CD4-positive, alpha-beta T cell (primary cell): ENCODE measurements at regions not wholly inside any gene's neighbourhood (a gene's known extent, or its start where the extent isn't known, plus 50 kb on each side); places are given as distances from the start of the nearest gene placed in this dataset.
"Not testable (repeated sequence)": the region's sequence is repeated elsewhere in the genome, so short reads cannot be mapped to it uniquely, and the experiment has no call there.

Experiments used
- ATAC-seq: fragments of 200-7000 bp; cut with Tn5 transposase; one replicate; pipeline ENCODE4 v1.10.0; 2022; ENCODE audit warnings: mild to moderate bottlenecking; ENCODE audit not compliant: poor library complexity
- CTCF ChIA-PET: fragments of 350-600 bp; sonication (Branson Sonifier 250); formaldehyde crosslinking; loops from one replicate; lab custom pipeline; 2021; ENCODE audit warnings: antibody characterized with exemption, inconsistent platforms; lab: Charles Lee
- POLR2A ChIA-PET: fragments of 350-600 bp; sonication (Branson Sonifier 250); formaldehyde crosslinking; loops from one replicate; lab custom pipeline; 2021; ENCODE audit warnings: antibody characterized with exemption, inconsistent platforms; lab: Charles Lee
- DNase-seq, 14 experiments: peaks; one replicate each; pipeline ENCODE4 v3.0.0-alpha.2; 2013 to 2020; ENCODE audit warnings: mixed read lengths in 2 of 14
- H3K27ac ChIP-seq, 2 donors: one replicate each; pipeline versions ENCODE4 v1.5.1 to v1.7.0; 2013; ENCODE audit warnings: low read length in 2 of 2, low read depth in 1 of 2, mild to moderate bottlenecking in 1 of 2
- H3K27me3 ChIP-seq, 2 experiments: 1 replicate in 1 of 2; 2 replicates in 1 of 2; pipeline versions ENCODE4 v1.6.1 to v1.7.0; 2013; ENCODE audit warnings: low read length in 2 of 2, control low read depth in 1 of 2, mild to moderate bottlenecking in 1 of 2, moderate library complexity in 1 of 2; ENCODE audit not compliant: insufficient read depth in 2 of 2, control insufficient read depth in 1 of 2
- H3K36me3 ChIP-seq: one replicate; pipeline ENCODE4 v1.6.1; 2013; ENCODE audit warnings: low read length, control low read depth; ENCODE audit not compliant: insufficient read depth
- H3K4me1 ChIP-seq: one replicate; pipeline ENCODE4 v1.6.1; 2013; ENCODE audit warnings: low read length, control low read depth; ENCODE audit not compliant: insufficient read depth
- H3K4me3 ChIP-seq: one replicate; pipeline ENCODE4 v1.5.1; 2013; ENCODE audit warnings: mild to moderate bottlenecking, low read length, moderate library complexity
- H3K9me3 ChIP-seq, 2 experiments: 1 replicate in 1 of 2; 2 replicates in 1 of 2; pipeline versions ENCODE4 v1.6.1 to v1.7.0; 2013; ENCODE audit warnings: low read length in 2 of 2, mild to moderate bottlenecking in 2 of 2, control low read depth in 1 of 2, moderate library complexity in 1 of 2; ENCODE audit not compliant: control insufficient read depth in 1 of 2, insufficient read depth in 1 of 2
- H3K27ac Mint-ChIP-seq: one replicate; pipeline ENCODE4 v1.8.0; 2020; ENCODE audit warnings: mixed read lengths
- H3K27me3 Mint-ChIP-seq: one replicate; pipeline ENCODE4 v1.8.0; 2021; ENCODE audit warnings: mixed read lengths
- H3K36me3 Mint-ChIP-seq: one replicate; pipeline ENCODE4 v1.8.0; 2021; ENCODE audit warnings: low read depth, mixed read lengths
- H3K4me1 Mint-ChIP-seq: one replicate; pipeline ENCODE4 v1.8.0; 2021; ENCODE audit warnings: low read depth, mixed read lengths
- H3K4me3 Mint-ChIP-seq: one replicate; pipeline ENCODE4 v1.8.0; 2020; ENCODE audit warnings: mild to moderate bottlenecking, mixed read lengths
- H3K9me3 Mint-ChIP-seq: one replicate; pipeline ENCODE4 v1.8.0; 2020; ENCODE audit warnings: mixed read lengths
- intact Hi-C, 2 experiments: fragments of 100-400 bp; cut with DNase I in 1 of 2; cut with micrococcal nuclease in 1 of 2; formaldehyde crosslinking; loops; one replicate each; pipeline versions ENCODE4 v1.15.1 to v1.9.0; 2023 to 2025; cut with DNase I, micrococcal nuclease
- TF ChIP-seq, protein P1 (sequence below): fragments of 200-600 bp; IDR thresholded peaks from one replicate; pipeline ENCODE4 v1.8.0; 2022; ENCODE audit warnings: antibody characterized with exemption, mild to moderate bottlenecking

DNA sequence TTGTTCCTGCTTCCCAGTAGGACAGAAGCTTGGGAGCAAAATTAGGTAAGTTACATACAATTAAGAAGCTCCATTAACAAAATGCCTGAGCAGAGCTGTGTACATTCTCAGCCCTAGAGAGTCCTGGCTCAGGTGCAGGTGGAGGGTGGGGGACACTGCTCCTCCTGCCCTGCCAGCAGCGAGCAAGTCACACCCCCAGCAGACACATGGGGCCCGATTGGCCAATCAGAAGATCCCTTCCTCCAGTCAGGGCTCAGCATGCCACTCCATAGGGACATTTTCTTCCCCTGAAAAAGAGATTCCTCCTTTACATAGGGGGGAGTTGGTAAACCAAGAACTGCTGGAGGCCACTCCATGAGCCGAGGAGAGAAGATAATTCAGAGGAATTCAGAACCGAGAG lies 62.1 kb downstream of the PLXNA1 start:
- DNase-seq: no peak
- ATAC-seq: no peak
- Histone ChIP-seq H3K4me3 (no peak overlapping the region), H3K4me1 (no peaks in the 10 kb centered on the region), H3K9me3 (peaks cover 0 to 7% of the 10 kb centered on the region in 2 experiments), H3K27me3 (peaks cover 0 to 2% of the 10 kb centered on the region in 2 experiments), H3K36me3 (no peaks in the 10 kb centered on the region), H3K27ac (no peak overlapping the region)
- Mint-ChIP-seq H3K9me3 (peaks cover 3% of the 10 kb centered on the region), H3K36me3 (no peaks in the 10 kb centered on the region), H3K27me3 (peaks cover 7% of the 10 kb centered on the region), H3K27ac (no peak overlapping the region), H3K4me1 (no peaks in the 10 kb centered on the region), H3K4me3 (no peak overlapping the region)
- POLR2A ChIA-PET: no interaction called here
- intact Hi-C loops: no loop called here
- TF ChIP-seq, protein P1, sequence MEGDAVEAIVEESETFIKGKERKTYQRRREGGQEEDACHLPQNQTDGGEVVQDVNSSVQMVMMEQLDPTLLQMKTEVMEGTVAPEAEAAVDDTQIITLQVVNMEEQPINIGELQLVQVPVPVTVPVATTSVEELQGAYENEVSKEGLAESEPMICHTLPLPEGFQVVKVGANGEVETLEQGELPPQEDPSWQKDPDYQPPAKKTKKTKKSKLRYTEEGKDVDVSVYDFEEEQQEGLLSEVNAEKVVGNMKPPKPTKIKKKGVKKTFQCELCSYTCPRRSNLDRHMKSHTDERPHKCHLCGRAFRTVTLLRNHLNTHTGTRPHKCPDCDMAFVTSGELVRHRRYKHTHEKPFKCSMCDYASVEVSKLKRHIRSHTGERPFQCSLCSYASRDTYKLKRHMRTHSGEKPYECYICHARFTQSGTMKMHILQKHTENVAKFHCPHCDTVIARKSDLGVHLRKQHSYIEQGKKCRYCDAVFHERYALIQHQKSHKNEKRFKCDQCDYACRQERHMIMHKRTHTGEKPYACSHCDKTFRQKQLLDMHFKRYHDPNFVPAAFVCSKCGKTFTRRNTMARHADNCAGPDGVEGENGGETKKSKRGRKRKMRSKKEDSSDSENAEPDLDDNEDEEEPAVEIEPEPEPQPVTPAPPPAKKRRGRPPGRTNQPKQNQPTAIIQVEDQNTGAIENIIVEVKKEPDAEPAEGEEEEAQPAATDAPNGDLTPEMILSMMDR: no peak
- CTCF ChIA-PET: no interaction called here

DNA sequence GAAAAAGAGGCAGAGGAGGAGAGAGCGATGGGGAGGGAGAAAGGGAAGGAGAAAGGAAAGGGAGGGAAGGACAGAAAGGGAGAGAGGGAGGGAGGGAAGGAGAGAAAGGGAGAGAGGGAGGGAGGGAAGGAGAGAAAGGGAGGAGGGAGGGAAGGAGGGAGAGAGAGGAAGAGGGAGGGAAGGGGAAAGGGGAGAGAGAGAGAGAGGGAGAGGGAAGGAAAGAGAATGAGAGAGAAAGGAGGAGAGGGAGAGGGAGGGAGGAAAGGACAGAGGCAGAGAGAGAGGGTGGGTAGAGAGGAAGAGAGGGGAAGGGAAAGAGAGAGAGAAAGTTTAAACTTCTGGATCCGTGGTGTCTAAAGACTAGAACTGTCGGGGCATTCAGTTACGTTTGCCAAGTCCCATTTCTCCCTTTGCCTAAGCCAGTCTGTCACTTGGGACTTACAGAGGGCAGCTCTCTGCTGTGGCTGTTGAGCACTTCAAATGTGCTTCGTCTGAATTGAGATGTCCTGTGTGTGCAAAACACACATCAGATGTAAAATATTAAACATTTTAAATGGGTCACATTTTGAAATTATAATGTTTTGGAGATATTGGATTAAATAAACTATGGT lies 62.6 kb downstream of the PLXNA1 start:
- peaks cover 0 to 2% of the 10 kb centered on the region in 2 experiments for H3K27me3 ChIP-seq
- H3K4me1 ChIP-seq: no peaks in the 10 kb centered on the region
- no peak overlapping the region for H3K4me3 ChIP-seq
- Mint-ChIP-seq H3K36me3 (no peaks in the 10 kb centered on the region), H3K4me1 (no peaks in the 10 kb centered on the region), H3K4me3 (no peak overlapping the region), H3K9me3 (peaks cover 3% of the 10 kb centered on the region), H3K27me3 (peaks cover 7% of the 10 kb centered on the region), H3K27ac (no peak overlapping the region)
- no peak for ATAC-seq
- ChIA-PET POLR2A (no interaction called here), CTCF (no interaction called here)
- no peak for DNase-seq
- no peaks in the 10 kb centered on the region for H3K36me3 ChIP-seq
- H3K27ac ChIP-seq: no peak overlapping the region
- H3K9me3 ChIP-seq: peaks cover 0 to 9% of the 10 kb centered on the region in 2 experiments
- TF ChIP-seq, protein P1: no peak
- intact Hi-C loops: no loop called here

DNA sequence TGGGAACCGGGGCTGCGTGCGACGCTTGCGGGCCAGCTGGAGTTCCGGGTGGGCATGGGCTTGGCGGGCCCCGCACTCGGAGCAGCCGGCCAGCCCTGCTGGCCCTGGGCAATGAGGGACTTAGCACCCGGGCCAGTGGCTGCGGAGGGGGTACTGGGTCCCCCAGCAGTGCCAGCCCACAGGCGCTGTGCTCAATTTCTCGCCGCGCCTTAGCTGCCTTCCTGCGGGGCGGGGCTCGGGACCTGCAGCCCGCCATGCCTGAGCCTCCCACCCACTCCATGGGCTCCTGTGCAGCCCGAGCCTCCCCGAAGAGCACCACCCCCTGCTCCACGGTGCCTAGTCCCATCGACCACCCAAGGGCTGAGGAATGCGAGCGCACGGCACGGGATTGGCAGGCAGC lies 63.8 kb downstream of the PLXNA1 start:
- CTCF ChIA-PET, H3K36me3 ChIP-seq, POLR2A ChIA-PET, H3K27ac ChIP-seq, H3K4me3 Mint-ChIP-seq, H3K4me3 ChIP-seq, H3K4me1 Mint-ChIP-seq, DNase-seq, intact Hi-C loops, H3K27me3 Mint-ChIP-seq, H3K4me1 ChIP-seq, H3K9me3 Mint-ChIP-seq, H3K27me3 ChIP-seq, H3K36me3 Mint-ChIP-seq, H3K27ac Mint-ChIP-seq, ATAC-seq: not testable (repeated sequence)
- peaks cover 0 to 13% of the 10 kb centered on the region in 2 experiments for H3K9me3 ChIP-seq

DNA sequence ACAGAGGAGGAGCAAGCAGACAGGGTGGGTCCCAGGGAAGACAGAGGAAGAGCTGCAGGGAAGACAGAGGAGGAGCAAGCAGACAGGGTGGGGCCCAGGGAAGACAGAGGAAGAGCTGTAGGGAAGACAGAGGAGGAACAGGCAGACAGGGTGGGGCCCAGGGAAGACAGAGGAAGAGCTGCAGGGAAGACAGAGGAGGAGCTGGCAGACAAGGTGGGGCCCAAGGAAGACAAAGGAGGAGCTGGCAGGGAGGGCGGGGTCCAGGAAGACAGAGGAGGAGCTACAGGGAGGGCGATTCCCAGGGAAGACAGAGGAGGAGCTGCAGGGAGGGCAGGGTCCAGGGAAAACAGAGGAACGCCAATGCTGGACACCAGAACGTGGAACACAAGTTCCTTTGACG lies 66.5 kb downstream of the PLXNA1 start:
- Histone ChIP-seq H3K27ac (no peak overlapping the region), H3K4me3 (no peak overlapping the region), H3K27me3 (no peaks in the 10 kb centered on the region), H3K4me1 (no peaks in the 10 kb centered on the region), H3K36me3 (no peaks in the 10 kb centered on the region), H3K9me3 (peaks cover 0 to 23% of the 10 kb centered on the region in 2 experiments)
- intact Hi-C loops: no loop called here
- H3K4me3 Mint-ChIP-seq: no peak overlapping the region
- TF ChIP-seq, protein P1: no peak
- ChIA-PET POLR2A (no interaction called here), CTCF (no interaction called here)
- no peak overlapping the region for H3K27ac Mint-ChIP-seq
- H3K36me3 Mint-ChIP-seq: no peaks in the 10 kb centered on the region
- peaks cover 7% of the 10 kb centered on the region for H3K27me3 Mint-ChIP-seq
- DNase-seq (no peak), ATAC-seq (no peak)
- H3K9me3 Mint-ChIP-seq: peaks cover 3% of the 10 kb centered on the region
- no peaks in the 10 kb centered on the region for H3K4me1 Mint-ChIP-seq
